HG03520 (cell line): ENCODE measurements at regions not wholly inside any gene's neighbourhood (a gene's known extent, or its start where the extent isn't known, plus 50 kb on each side); places are given as distances from the start of the nearest gene placed in this dataset.

ENCODE experiments used
- ATAC-seq: cut with Tn5 transposase; IDR thresholded peaks from one replicate; pipeline ENCODE4 v1.9.1; 2021; ENCODE audit warnings: mild to moderate bottlenecking, moderate library complexity; ENCODE audit not compliant: unreplicated experiment

- ATAC-seq, result no peak
Measured at GRCh38 chr4:3343358-3343757, 50.5 kb downstream of the RGS12 start.

- ATAC-seq, result no peak
Measured at GRCh38 chr4:3344104-3344503, 51.3 kb downstream of the RGS12 start.

- ATAC-seq, result no peak
Measured at GRCh38 chr4:3344596-3344995, 51.8 kb downstream of the RGS12 start.

- no peak for ATAC-seq
Measured at GRCh38 chr4:3345384-3345783, 52.6 kb downstream of the RGS12 start.

GRCh38 chr4:3346146-3346545, 53.3 kb downstream of the RGS12 start:
- ATAC-seq, result no peak

GRCh38 chr4:3347871-3348270, 55.0 kb downstream of the RGS12 start:
- no peak for ATAC-seq

GRCh38 chr4:3348621-3349020, 55.8 kb downstream of the RGS12 start:
- no peak for ATAC-seq

GRCh38 chr4:3349116-3349515, 56.3 kb downstream of the RGS12 start:
- no peak for ATAC-seq

- ATAC-seq, result no peak
Measured at GRCh38 chr4:3351997-3352396, 59.2 kb downstream of the RGS12 start.

GRCh38 chr4:3352505-3352904, 59.7 kb downstream of the RGS12 start:
- no peak for ATAC-seq

- no peak for ATAC-seq
Measured at GRCh38 chr4:3352941-3353594, 60.2 kb downstream of the RGS12 start.

- no peak for ATAC-seq
Measured at GRCh38 chr4:3353752-3354454, 61.1 kb downstream of the RGS12 start.

- no peak for ATAC-seq
Measured at GRCh38 chr4:3354455-3354811, 61.6 kb downstream of the RGS12 start.

GRCh38 chr4:3355266-3355748, 62.5 kb downstream of the RGS12 start:
- peak; percentile 65 for ATAC-seq

- no peak for ATAC-seq
Measured at GRCh38 chr4:3358656-3359055, 65.8 kb downstream of the RGS12 start.

GRCh38 chr4:3360777-3361176, 68.0 kb downstream of the RGS12 start:
- ATAC-seq, result no peak

GRCh38 chr4:3361406-3361805, 68.6 kb downstream of the RGS12 start:
- ATAC-seq, result no peak

- ATAC-seq, result no peak
Measured at GRCh38 chr4:3361896-3362295, 69.1 kb downstream of the RGS12 start.

- ATAC-seq, result no peak
Measured at GRCh38 chr4:3362431-3363287, 69.8 kb downstream of the RGS12 start.

GRCh38 chr4:3363411-3364141, 70.8 kb downstream of the RGS12 start:
- ATAC-seq, result no peak

GRCh38 chr4:3364199-3364598, 71.4 kb downstream of the RGS12 start:
- no peak for ATAC-seq
